ENCODE measurements at regions not wholly inside any gene's neighbourhood (a gene's known extent, or its start where the extent isn't known, plus 50 kb on each side); places are given as distances from the start of the nearest gene placed in this dataset.

DNA sequence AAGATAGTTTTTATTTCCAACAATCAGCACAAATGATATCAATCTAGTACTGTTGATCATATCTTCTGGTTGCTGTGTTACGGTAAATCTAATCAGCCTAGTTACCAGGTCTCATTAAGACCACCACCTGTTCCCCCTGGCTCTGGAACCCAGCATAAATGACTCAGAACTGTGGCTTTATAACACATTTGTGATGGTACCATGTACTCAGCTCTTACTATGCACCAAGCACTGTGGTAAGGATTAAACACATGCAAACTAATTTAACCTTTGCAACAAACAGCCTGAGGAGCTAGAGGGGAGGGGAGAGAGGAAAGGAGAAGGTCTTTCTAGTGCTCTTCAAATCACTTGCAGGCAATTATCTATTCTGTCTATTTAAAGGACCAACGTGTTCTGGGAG, 173.9 kb upstream of the LMCD1 start:
- DNase-seq = no peak
- in situ Hi-C loops (cut with MboI; ENCODE audit: low pct_ligation_motif_present in 1 of 4, low pct_unique_long_range_greater_than_20kb in 1 of 4, low sequenced_read_pairs in 3 of 4) (no loop called here), intact Hi-C loops (cut with DNase I; ENCODE audit: low total_unique reads) (no loop called here)
- no peaks in the 10 kb centered on the region for H3K36me3 ChIP-seq
- H3K27me3 ChIP-seq = no peaks in the 10 kb centered on the region
- no peaks in the 10 kb centered on the region for H3K4me1 ChIP-seq
- H3K9me3 ChIP-seq = no peaks in the 10 kb centered on the region
- WGBS, 2 donors (ENCODE audit: low coverage in 1 of 2) = 53 to 60% methylated on average over 2 of the region's 2 CpGs
- TF ChIP-seq EP300 (IDR thresholded peaks at IDR 0.05; ENCODE audit: low read depth) (no peak), POLR2A (IDR thresholded peaks at IDR 0.05) (no peak), POLR2AphosphoS5 (IDR thresholded peaks at IDR 0.05) (no peak)
- TF ChIP-seq, protein P1, sequence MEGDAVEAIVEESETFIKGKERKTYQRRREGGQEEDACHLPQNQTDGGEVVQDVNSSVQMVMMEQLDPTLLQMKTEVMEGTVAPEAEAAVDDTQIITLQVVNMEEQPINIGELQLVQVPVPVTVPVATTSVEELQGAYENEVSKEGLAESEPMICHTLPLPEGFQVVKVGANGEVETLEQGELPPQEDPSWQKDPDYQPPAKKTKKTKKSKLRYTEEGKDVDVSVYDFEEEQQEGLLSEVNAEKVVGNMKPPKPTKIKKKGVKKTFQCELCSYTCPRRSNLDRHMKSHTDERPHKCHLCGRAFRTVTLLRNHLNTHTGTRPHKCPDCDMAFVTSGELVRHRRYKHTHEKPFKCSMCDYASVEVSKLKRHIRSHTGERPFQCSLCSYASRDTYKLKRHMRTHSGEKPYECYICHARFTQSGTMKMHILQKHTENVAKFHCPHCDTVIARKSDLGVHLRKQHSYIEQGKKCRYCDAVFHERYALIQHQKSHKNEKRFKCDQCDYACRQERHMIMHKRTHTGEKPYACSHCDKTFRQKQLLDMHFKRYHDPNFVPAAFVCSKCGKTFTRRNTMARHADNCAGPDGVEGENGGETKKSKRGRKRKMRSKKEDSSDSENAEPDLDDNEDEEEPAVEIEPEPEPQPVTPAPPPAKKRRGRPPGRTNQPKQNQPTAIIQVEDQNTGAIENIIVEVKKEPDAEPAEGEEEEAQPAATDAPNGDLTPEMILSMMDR (IDR thresholded peaks at IDR 0.05) = no peak
- no peak overlapping the region for H3K4me3 ChIP-seq
- H3K27ac ChIP-seq = no peak overlapping the region

DNA sequence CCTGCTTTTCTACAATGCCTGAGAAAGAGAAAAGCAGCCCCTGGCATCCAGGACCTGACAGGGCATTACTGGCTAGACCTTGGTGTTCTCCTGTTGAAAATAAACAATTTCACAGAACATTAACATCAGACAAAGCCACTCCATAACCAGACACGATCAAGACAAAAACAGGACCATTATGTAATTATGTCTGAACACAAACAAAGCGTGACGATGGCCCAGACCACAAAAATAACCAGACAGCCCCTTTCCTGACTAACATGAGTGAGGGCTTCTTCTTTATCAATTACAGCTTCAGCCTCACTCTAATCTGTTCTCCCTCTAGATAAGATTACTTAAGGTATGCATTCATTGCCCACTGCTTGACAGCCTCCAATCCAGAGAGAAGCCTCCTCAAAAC, 172.7 kb upstream of the LMCD1 start:
- Histone ChIP-seq H3K9me3 (no peaks in the 10 kb centered on the region), H3K27ac (no peak overlapping the region), H3K36me3 (no peaks in the 10 kb centered on the region), H3K27me3 (no peaks in the 10 kb centered on the region), H3K4me3 (no peak overlapping the region), H3K4me1 (no peaks in the 10 kb centered on the region)
- intact Hi-C loops (cut with DNase I; ENCODE audit: low total_unique reads) (no loop called here), in situ Hi-C loops (cut with MboI; ENCODE audit: low pct_ligation_motif_present in 1 of 4, low pct_unique_long_range_greater_than_20kb in 1 of 4, low sequenced_read_pairs in 3 of 4) (no loop called here)
- DNase-seq = no peak
- TF ChIP-seq EP300 (IDR thresholded peaks at IDR 0.05; ENCODE audit: low read depth) (no peak), POLR2A (IDR thresholded peaks at IDR 0.05) (no peak), POLR2AphosphoS5 (IDR thresholded peaks at IDR 0.05) (no peak)
- TF ChIP-seq, protein P1 (IDR thresholded peaks at IDR 0.05) = no peak
- WGBS, 2 donors (ENCODE audit: low coverage in 1 of 2) = 59 to 74% methylated on average over 2 to 3 of the region's 3 CpGs

DNA sequence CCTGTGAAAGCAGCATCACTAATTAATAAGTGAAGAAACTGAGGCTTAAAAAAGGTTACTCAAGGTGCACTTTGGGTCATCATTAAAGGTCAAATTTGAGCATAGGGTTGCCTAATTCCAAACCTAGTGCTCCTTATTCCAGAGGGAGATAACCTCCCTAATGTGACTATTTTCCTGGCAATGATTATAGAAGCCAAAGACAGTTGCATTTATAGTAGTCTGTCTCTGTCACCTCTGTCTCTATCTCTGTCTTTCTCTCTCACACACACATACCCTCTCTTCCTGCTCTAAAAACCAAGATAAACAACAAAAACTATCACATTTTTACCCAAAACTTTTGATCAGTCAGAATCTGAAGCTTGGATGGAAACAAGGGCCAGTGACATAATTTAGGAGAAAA, 172.0 kb upstream of the LMCD1 start:
- intact Hi-C loops (cut with DNase I; ENCODE audit: low total_unique reads) = no loop called here
- no peaks in the 10 kb centered on the region for H3K4me1 ChIP-seq
- no peaks in the 10 kb centered on the region for H3K36me3 ChIP-seq
- in situ Hi-C loops (cut with MboI; ENCODE audit: low pct_ligation_motif_present in 1 of 4, low pct_unique_long_range_greater_than_20kb in 1 of 4, low sequenced_read_pairs in 3 of 4) = no loop called here
- H3K4me3 ChIP-seq = no peak overlapping the region
- no peaks in the 10 kb centered on the region for H3K27me3 ChIP-seq
- no peaks in the 10 kb centered on the region for H3K9me3 ChIP-seq
- H3K27ac ChIP-seq = no peak overlapping the region
- no peak for DNase-seq
- TF ChIP-seq, protein P1 (IDR thresholded peaks at IDR 0.05) = no peak
- TF ChIP-seq POLR2AphosphoS5 (IDR thresholded peaks at IDR 0.05) = no peak
- no peak for TF ChIP-seq POLR2A (IDR thresholded peaks at IDR 0.05)

DNA sequence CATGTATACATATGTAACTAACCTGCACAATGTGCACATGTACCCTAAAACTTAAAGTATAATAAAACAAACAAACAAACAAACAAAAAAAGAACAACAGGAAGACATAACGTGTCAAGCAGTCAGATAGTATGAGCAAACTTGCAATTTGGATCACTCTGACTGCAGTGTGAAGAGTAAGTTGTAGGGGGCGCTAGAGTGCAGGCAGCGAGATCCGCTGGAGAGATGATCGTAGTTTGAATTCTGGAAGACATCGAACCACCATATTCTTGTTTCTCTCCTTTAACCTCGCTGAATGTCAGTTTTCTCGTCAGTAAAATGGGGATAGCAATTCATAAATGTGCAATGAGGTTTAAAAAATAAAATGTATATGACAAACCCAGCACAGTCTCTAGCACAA, 165.2 kb upstream of the LMCD1 start:
- Histone ChIP-seq H3K4me1 (no peaks in the 10 kb centered on the region), H3K36me3 (no peaks in the 10 kb centered on the region), H3K27me3 (no peaks in the 10 kb centered on the region), H3K27ac (no peak overlapping the region), H3K4me3 (no peak overlapping the region), H3K9me3 (no peaks in the 10 kb centered on the region)
- in situ Hi-C loops (cut with MboI; ENCODE audit: low pct_ligation_motif_present in 1 of 4, low pct_unique_long_range_greater_than_20kb in 1 of 4, low sequenced_read_pairs in 3 of 4) = no loop called here
- intact Hi-C loops (cut with DNase I; ENCODE audit: low total_unique reads) = no loop called here
- no peak for DNase-seq
- TF ChIP-seq, protein P1 (IDR thresholded peaks at IDR 0.05) = no peak
- TF ChIP-seq POLR2A (IDR thresholded peaks at IDR 0.05) = no peak
- TF ChIP-seq POLR2AphosphoS5 (IDR thresholded peaks at IDR 0.05) = no peak
- no peak for TF ChIP-seq EP300 (IDR thresholded peaks at IDR 0.05; ENCODE audit: low read depth)
- 76 to 85% methylated on average over 8 of the region's 8 CpGs for WGBS, 2 donors (ENCODE audit: low coverage in 1 of 2)
